ENCODE measurements at regions not wholly inside any gene's neighbourhood (a gene's known extent, or its start where the extent isn't known, plus 50 kb on each side); places are given as distances from the start of the nearest gene placed in this dataset.

DNA sequence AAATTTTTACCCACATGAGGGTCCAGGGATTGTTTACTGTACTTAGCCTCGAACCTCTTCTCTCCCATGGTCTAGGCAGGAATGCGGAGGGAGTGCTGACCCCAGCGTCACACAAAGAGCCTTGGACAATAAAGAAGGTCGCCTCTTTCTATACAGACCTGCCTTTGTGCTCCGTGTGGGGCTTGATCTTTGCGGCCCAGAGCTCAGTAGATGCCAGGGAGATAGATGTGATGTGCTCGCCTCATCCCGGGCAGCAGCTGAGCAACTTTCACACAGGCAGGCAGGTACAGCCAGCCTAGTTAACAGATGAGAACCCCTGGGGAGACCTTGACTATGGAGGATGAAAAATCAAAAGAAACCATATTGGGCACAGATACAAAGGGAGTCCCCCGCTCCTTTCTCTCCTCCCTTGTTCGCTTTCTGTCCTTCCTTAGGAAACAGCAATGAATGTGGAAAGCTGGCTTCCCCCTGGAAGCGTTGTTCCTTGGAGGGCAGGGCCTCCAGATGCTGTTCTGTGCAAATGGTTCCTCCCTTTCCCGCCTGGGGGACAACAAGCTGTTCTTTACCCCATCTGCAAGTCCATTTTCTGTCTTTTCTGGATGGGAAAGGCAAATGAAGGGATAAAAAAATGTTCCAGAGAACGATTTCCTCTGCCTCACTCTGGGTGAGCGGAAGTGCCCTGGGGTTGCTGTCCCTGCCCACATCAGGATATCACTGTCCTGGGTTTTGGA, 128.3 kb downstream of the OLIG3 start:
- TF ChIP-seq CTCF (IDR thresholded peaks at IDR 0.05; ENCODE audit: insufficient read depth in 1 of 2, low read depth in 1 of 2, low read length in 1 of 2, severe bottlenecking in 1 of 2, unreplicated experiment in 1 of 2) = no peak
- ChIA-PET CTCF (no interaction called here), POLR2A (no interaction called here)
- no peaks in the 10 kb centered on the region for H3K4me1 Mint-ChIP-seq (ENCODE audit: low read depth, unreplicated experiment)
- no peaks in the 10 kb centered on the region for H3K4me1 ChIP-seq
- H3K27me3 ChIP-seq (replicated peaks; ENCODE audit: control insufficient read depth, insufficient read depth, low read length) = no peaks in the 10 kb centered on the region
- H3K27me3 Mint-ChIP-seq (ENCODE audit: insufficient read depth, unreplicated experiment) = no peaks in the 10 kb centered on the region
- H3K36me3 ChIP-seq (ENCODE audit: control insufficient read depth, insufficient read depth, low read length) = no peaks in the 10 kb centered on the region
- no peak for DNase-seq
- intact Hi-C loops (cut with micrococcal nuclease; ENCODE audit: unreplicated experiment) = no loop called here
- H3K36me3 Mint-ChIP-seq (ENCODE audit: insufficient read depth, unreplicated experiment) = no peaks in the 10 kb centered on the region
- no peak overlapping the region for H3K27ac Mint-ChIP-seq (ENCODE audit: unreplicated experiment)
- H3K4me3 Mint-ChIP-seq (ENCODE audit: unreplicated experiment) = no peak overlapping the region
- BruUV-seq (replicated peaks) = no TSS peak
- no peak overlapping the region for H3K4me3 ChIP-seq (ENCODE audit: low read depth, low read length)
- no peaks in the 10 kb centered on the region for H3K9me3 Mint-ChIP-seq (ENCODE audit: unreplicated experiment)
- no peaks in the 10 kb centered on the region for H3K9me3 ChIP-seq

DNA sequence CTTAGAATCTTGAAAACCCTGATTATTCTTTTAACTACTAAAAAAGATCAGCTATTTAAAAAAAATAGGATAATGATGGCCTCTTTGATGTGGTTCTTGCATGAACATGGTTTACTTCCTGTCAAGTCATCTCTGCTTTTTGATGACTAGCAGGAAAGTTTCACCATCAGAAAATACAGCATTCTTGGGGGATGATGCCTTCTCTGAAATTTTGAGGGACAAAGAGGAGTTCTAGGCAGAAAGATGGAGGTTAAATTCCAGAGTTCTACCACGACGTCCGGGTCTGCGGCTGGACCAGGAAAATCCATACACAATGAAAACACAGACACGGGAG, 130.4 kb downstream of the OLIG3 start:
- Mint-ChIP-seq H3K27ac (ENCODE audit: unreplicated experiment) (no peak overlapping the region), H3K36me3 (ENCODE audit: insufficient read depth, unreplicated experiment) (no peaks in the 10 kb centered on the region), H3K9me3 (ENCODE audit: unreplicated experiment) (no peaks in the 10 kb centered on the region), H3K4me3 (ENCODE audit: unreplicated experiment) (no peak overlapping the region), H3K4me1 (ENCODE audit: low read depth, unreplicated experiment) (no peaks in the 10 kb centered on the region), H3K27me3 (ENCODE audit: insufficient read depth, unreplicated experiment) (no peaks in the 10 kb centered on the region)
- intact Hi-C loops (cut with micrococcal nuclease; ENCODE audit: unreplicated experiment) = no loop called here
- Histone ChIP-seq H3K36me3 (ENCODE audit: control insufficient read depth, insufficient read depth, low read length) (no peaks in the 10 kb centered on the region), H3K4me3 (ENCODE audit: low read depth, low read length) (no peak overlapping the region), H3K27me3 (replicated peaks; ENCODE audit: control insufficient read depth, insufficient read depth, low read length) (no peaks in the 10 kb centered on the region), H3K9me3 (no peaks in the 10 kb centered on the region), H3K4me1 (no peaks in the 10 kb centered on the region)
- CTCF ChIA-PET = no interaction called here
- no peak for TF ChIP-seq CTCF (IDR thresholded peaks at IDR 0.05; ENCODE audit: insufficient read depth in 1 of 2, low read depth in 1 of 2, low read length in 1 of 2, severe bottlenecking in 1 of 2, unreplicated experiment in 1 of 2)
- BruUV-seq (replicated peaks) = no TSS peak
- DNase-seq = no peak
- POLR2A ChIA-PET = no interaction called here

DNA sequence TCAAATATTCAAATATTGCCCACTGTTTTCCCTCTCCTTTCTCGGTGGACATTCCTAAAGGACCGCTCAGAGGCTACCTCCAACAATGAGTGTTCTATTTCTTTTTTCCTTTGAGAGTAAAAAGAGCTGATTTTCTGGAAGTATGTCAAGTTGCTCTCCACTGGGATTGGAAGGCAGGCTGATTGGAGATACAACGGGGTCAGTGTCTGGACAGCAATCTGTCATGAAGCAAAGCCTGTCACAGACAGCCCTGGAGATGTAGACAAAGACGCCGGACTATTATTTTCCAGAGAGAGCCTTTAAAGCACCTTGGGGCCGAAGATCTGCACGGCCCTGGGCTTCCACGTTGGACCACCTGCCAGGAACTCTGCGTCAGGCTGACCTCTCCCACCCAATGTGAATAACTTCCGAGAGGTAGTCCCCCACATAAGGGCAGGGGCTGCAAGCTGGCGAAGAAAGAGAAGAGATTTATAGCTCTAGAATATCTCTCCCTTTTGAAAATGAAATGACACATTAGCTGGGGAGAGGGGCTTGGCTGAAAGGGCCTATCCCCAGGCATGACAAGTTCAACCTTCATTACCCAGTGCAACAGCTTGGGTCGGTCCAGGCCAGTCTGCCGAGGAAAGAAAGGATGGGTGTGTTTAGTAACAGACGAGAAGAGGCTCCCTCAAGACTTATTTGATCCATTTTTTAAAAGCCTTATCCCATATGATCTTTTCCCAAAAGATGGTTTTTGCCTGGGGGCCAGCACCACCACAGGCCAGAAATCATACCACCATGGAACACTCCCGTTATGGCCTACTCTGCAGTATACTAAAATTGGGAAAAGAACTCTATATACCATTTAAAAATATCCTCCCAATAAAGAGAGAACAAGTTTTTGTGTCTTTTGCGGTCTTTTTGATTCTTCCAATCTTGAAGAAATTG, 131.1 kb downstream of the OLIG3 start:
- no TSS peak for BruUV-seq (replicated peaks)
- Histone ChIP-seq H3K4me3 (ENCODE audit: low read depth, low read length) (no peak overlapping the region), H3K4me1 (no peaks in the 10 kb centered on the region), H3K27me3 (replicated peaks; ENCODE audit: control insufficient read depth, insufficient read depth, low read length) (no peaks in the 10 kb centered on the region), H3K36me3 (ENCODE audit: control insufficient read depth, insufficient read depth, low read length) (no peaks in the 10 kb centered on the region), H3K9me3 (no peaks in the 10 kb centered on the region)
- Mint-ChIP-seq H3K27me3 (ENCODE audit: insufficient read depth, unreplicated experiment) (no peaks in the 10 kb centered on the region), H3K4me3 (ENCODE audit: unreplicated experiment) (no peak overlapping the region), H3K9me3 (ENCODE audit: unreplicated experiment) (no peaks in the 10 kb centered on the region), H3K27ac (ENCODE audit: unreplicated experiment) (no peak overlapping the region), H3K36me3 (ENCODE audit: insufficient read depth, unreplicated experiment) (no peaks in the 10 kb centered on the region), H3K4me1 (ENCODE audit: low read depth, unreplicated experiment) (no peaks in the 10 kb centered on the region)
- ChIA-PET CTCF (no interaction called here), POLR2A (no interaction called here)
- no peak for DNase-seq
- intact Hi-C loops (cut with micrococcal nuclease; ENCODE audit: unreplicated experiment) = no loop called here
- no peak for TF ChIP-seq CTCF (IDR thresholded peaks at IDR 0.05; ENCODE audit: insufficient read depth in 1 of 2, low read depth in 1 of 2, low read length in 1 of 2, severe bottlenecking in 1 of 2, unreplicated experiment in 1 of 2)

Data from Caco-2 (cell line).